A673 (cell line): ENCODE measurements at regions not wholly inside any gene's neighbourhood (a gene's known extent, or its start where the extent isn't known, plus 50 kb on each side); places are given as distances from the start of the nearest gene placed in this dataset.

Source experiments
- BruUV-seq: library from RNA; stranded (reverse); fragments of 400-500 nt; replicated peaks from 2 replicates; lab custom pipeline; 2021; lab: Mats Ljungman, UMichigan
- CTCF ChIA-PET: fragments of 300-600 bp; sonication (Branson Sonifier 250); formaldehyde crosslinking; loops from one replicate; lab custom pipeline; 2022; ENCODE audit warnings: antibody characterized with exemption; lab: Charles Lee
- POLR2A ChIA-PET: fragments of 300-600 bp; sonication (Branson Sonifier 250); formaldehyde crosslinking; loops from one replicate; lab custom pipeline; 2022; ENCODE audit warnings: antibody characterized with exemption; ENCODE audit not compliant: low non-redundant PET; lab: Charles Lee
- DNase-seq: peaks from one replicate; pipeline ENCODE4 v3.0.0-alpha.2; 2015; ENCODE audit warnings: low spot score
- H3K27ac ChIP-seq: fragments of 200-600 bp; sonication (generic); 2 replicates; pipeline ENCODE4 v1.5.1; 2016; ENCODE audit warnings: mixed run types, low read depth, mild to moderate bottlenecking, mixed read lengths, antibody characterized with exemption, low read length; ENCODE audit not compliant: poor library complexity, severe bottlenecking
- H3K27me3 ChIP-seq: fragments of 200-600 bp; sonication (generic); replicated peaks from 2 replicates; pipeline ENCODE4 v1.6.1; 2017; ENCODE audit warnings: mixed run types, low read depth, mild to moderate bottlenecking, mixed read lengths, antibody characterized with exemption, low read length; ENCODE audit not compliant: insufficient read depth, poor library complexity
- H3K36me3 ChIP-seq: fragments of 200-600 bp; sonication (generic); 2 replicates; pipeline ENCODE4 v1.6.1; 2016; ENCODE audit warnings: mixed run types, mild to moderate bottlenecking, mixed read lengths, antibody characterized with exemption, low read length; ENCODE audit not compliant: insufficient read depth, poor library complexity, severe bottlenecking
- H3K4me1 ChIP-seq: fragments of 200-600 bp; sonication (generic); 2 replicates; pipeline ENCODE4 v1.6.1; 2017; ENCODE audit warnings: mixed run types, mild to moderate bottlenecking, mixed read lengths, antibody characterized with exemption, low read length; ENCODE audit not compliant: insufficient read depth, poor library complexity, severe bottlenecking
- H3K4me3 ChIP-seq: fragments of 200-600 bp; sonication (generic); 2 replicates; pipeline ENCODE4 v1.5.1; 2016; ENCODE audit warnings: low read depth, mixed run types, mild to moderate bottlenecking, mixed read lengths, low read length; ENCODE audit not compliant: poor library complexity, severe bottlenecking
- H3K9me3 ChIP-seq: fragments of 200-600 bp; sonication (generic); 2 replicates; pipeline ENCODE4 v1.6.1; 2016; ENCODE audit warnings: mixed run types, low read depth, mild to moderate bottlenecking, mixed read lengths, antibody characterized with exemption, low read length; ENCODE audit not compliant: poor library complexity, severe bottlenecking
- EZH2 ChIP-seq: fragments of 200-600 bp; sonication (generic); IDR thresholded peaks from 2 replicates; pipeline ENCODE4 v1.6.1; 2017; ENCODE audit warnings: borderline replicate concordance, low read depth, mild to moderate bottlenecking, mixed read lengths, antibody characterized with exemption, low read length; ENCODE audit not compliant: poor library complexity, severe bottlenecking
- intact Hi-C: fragments of 100-400 bp; cut with micrococcal nuclease; formaldehyde crosslinking; loops from one replicate; pipeline ENCODE4 v1.10.0; 2022; ENCODE audit not compliant: unreplicated experiment
- TF ChIP-seq, protein P1 (sequence below): fragments of 300-800, 200-600 bp; sonication (generic); conservative IDR thresholded peaks from 2 replicates; pipeline ENCODE4 v1.5.1; 2017; ENCODE audit warnings: low read depth, mild to moderate bottlenecking, antibody characterized with exemption, low read length, moderate library complexity, mixed read lengths

DNA sequence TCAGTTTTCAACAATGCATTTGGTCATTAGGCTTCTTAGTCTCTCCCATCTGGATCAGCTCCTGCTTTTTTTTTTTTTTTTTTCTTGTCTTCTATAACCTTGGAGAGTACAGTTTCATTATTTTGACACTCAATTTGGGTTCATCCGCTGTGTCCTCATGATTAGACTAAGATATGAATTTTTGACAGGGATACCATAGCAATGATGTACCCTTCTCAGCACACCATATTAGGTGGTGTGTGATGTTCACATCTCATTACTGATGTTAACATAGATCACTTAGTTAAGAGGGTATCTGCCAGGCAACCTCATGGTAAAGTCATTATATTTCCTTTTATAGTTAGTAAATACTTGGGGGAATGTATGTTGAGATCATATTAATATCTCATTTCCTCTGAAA, 445.5 kb upstream of the IGFBP3 start:
- no peaks in the 10 kb centered on the region for H3K4me1 ChIP-seq
- H3K4me3 ChIP-seq, result no peak overlapping the region
- H3K27me3 ChIP-seq, result no peaks in the 10 kb centered on the region
- intact Hi-C loops, result loop anchor here (10.0 kb wide), 1 partner anchor 718 kb away; no protein-coding TSS in a partner anchor
- ChIA-PET POLR2A (no interaction called here), CTCF (no interaction called here)
- H3K9me3 ChIP-seq, result no peaks in the 10 kb centered on the region
- TF ChIP-seq, protein P1, sequence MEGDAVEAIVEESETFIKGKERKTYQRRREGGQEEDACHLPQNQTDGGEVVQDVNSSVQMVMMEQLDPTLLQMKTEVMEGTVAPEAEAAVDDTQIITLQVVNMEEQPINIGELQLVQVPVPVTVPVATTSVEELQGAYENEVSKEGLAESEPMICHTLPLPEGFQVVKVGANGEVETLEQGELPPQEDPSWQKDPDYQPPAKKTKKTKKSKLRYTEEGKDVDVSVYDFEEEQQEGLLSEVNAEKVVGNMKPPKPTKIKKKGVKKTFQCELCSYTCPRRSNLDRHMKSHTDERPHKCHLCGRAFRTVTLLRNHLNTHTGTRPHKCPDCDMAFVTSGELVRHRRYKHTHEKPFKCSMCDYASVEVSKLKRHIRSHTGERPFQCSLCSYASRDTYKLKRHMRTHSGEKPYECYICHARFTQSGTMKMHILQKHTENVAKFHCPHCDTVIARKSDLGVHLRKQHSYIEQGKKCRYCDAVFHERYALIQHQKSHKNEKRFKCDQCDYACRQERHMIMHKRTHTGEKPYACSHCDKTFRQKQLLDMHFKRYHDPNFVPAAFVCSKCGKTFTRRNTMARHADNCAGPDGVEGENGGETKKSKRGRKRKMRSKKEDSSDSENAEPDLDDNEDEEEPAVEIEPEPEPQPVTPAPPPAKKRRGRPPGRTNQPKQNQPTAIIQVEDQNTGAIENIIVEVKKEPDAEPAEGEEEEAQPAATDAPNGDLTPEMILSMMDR, result no peak
- TF ChIP-seq EZH2, result no peak
- BruUV-seq, result no TSS peak
- no peak overlapping the region for H3K27ac ChIP-seq
- H3K36me3 ChIP-seq, result no peaks in the 10 kb centered on the region
- no peak for DNase-seq

DNA sequence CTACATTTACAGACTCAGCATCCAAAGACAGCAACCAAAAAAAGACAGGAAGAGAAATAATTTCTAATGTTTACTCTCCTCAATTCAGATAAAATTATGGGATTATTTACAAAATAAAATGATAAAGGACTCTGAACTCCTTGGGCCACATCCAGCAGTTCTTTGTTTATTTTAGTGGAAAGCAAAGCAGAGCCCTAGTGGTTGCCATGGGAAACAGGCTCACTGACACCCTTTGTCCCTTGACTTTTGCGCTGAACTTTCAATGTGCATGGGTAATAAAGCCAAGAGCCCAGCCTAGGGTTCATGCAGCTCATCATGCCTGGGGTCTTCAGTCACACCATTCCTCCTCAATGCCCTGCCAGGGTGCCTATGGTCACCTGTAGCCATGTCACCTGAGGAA, 442.6 kb upstream of the IGFBP3 start:
- no peaks in the 10 kb centered on the region for H3K27me3 ChIP-seq
- BruUV-seq, result no TSS peak
- POLR2A ChIA-PET, result no interaction called here
- TF ChIP-seq EZH2, result no peak
- TF ChIP-seq, protein P1, result no peak
- DNase-seq, result no peak
- H3K36me3 ChIP-seq, result no peaks in the 10 kb centered on the region
- CTCF ChIA-PET, result no interaction called here
- H3K27ac ChIP-seq, result no peak overlapping the region
- intact Hi-C loops, result loop anchor here (10.0 kb wide), 1 partner anchor 721 kb away; no protein-coding TSS in a partner anchor
- H3K4me3 ChIP-seq, result no peak overlapping the region
- H3K4me1 ChIP-seq, result no peaks in the 10 kb centered on the region
- H3K9me3 ChIP-seq, result no peaks in the 10 kb centered on the region

DNA sequence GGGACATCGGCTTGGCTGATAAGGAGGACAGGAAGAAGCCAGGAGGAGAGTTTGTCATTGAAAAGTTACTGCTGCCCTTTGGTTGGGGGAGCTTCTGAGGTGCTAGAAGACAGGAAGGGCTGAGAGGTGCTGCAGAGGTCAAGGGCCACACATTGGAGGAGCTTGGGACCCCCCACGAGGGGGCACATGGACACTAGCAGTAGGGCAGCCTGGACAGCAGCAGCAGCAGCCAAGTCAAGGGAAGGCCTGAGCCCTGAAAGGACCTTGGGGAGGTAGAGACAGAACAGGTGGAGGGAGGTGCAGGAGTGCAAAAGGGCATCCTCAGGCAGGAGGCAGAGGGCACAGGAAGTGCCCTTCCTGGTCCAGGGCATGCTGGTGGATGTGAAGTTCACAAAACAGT, 439.7 kb upstream of the IGFBP3 start:
- H3K4me1 ChIP-seq, result no peaks in the 10 kb centered on the region
- POLR2A ChIA-PET, result no interaction called here
- no peak overlapping the region for H3K4me3 ChIP-seq
- CTCF ChIA-PET, result no interaction called here
- BruUV-seq, result no TSS peak
- no peaks in the 10 kb centered on the region for H3K36me3 ChIP-seq
- DNase-seq, result no peak
- H3K27me3 ChIP-seq, result no peaks in the 10 kb centered on the region
- H3K9me3 ChIP-seq, result no peaks in the 10 kb centered on the region
- intact Hi-C loops, result loop anchor here (10.0 kb wide), 1 partner anchor 724 kb away; no protein-coding TSS in a partner anchor
- H3K27ac ChIP-seq, result no peak overlapping the region
- TF ChIP-seq, protein P1, result no peak
- TF ChIP-seq EZH2, result no peak
